ENCODE measurements at regions not wholly inside any gene's neighbourhood (a gene's known extent, or its start where the extent isn't known, plus 50 kb on each side); places are given as distances from the start of the nearest gene placed in this dataset.
"Not testable (repeated sequence)": the region's sequence is repeated elsewhere in the genome, so short reads cannot be mapped to it uniquely, and the experiment has no call there.

GRCh38 chr7:145350334-145350733, 514.5 kb upstream of the TPK1 start:
- BruUV-seq (replicated peaks) = no TSS peak
- in situ Hi-C loops (cut with MboI; ENCODE audit: low sequenced_read_pairs) = no loop called here
- ATAC-seq (ENCODE audit: low read depth) = no peak

GRCh38 chr7:145349452-145349851, 513.6 kb upstream of the TPK1 start:
- H3K36me3 ChIP-seq (ENCODE audit: control insufficient read depth, insufficient read depth, low read length); ATAC-seq (ENCODE audit: low read depth); H2AK5ac ChIP-seq (ENCODE audit: low read depth, low read length); H2BK120ac ChIP-seq (ENCODE audit: low read depth, low read length); H3K9ac ChIP-seq (ENCODE audit: low read depth, low read length); dilution Hi-C loops (cut with HindIII; ENCODE audit: low sequenced_read_pairs, unreplicated experiment); H3K4me1 ChIP-seq (ENCODE audit: control insufficient read depth, insufficient read depth, low read length); H3K4me3 ChIP-seq (ENCODE audit: insufficient read depth, low read depth, low read length); H3K56ac ChIP-seq (ENCODE audit: extremely low read depth, insufficient read depth, low read length); H2BK5ac ChIP-seq (ENCODE audit: low read depth, low read length, poor library complexity, severe bottlenecking); in situ Hi-C loops (cut with MboI; ENCODE audit: low sequenced_read_pairs); H2BK15ac ChIP-seq (ENCODE audit: low read depth, low read length); POLR2A ChIA-PET (ENCODE audit: unreplicated experiment); H3K14ac ChIP-seq (replicated peaks; ENCODE audit: low read depth, low read length); H3K9me3 ChIP-seq (ENCODE audit: control insufficient read depth, insufficient read depth, low read length); H2BK20ac ChIP-seq (ENCODE audit: low read depth, low read length); H3K18ac ChIP-seq (ENCODE audit: low read depth, low read length); H3K27ac ChIP-seq (ENCODE audit: insufficient read depth, low read length); H4K91ac ChIP-seq (ENCODE audit: insufficient read depth, low read depth, low read length); BruUV-seq (replicated peaks); H4K8ac ChIP-seq (ENCODE audit: low read depth in 2 of 2, low read length in 2 of 2); H3K4ac ChIP-seq (ENCODE audit: low read depth, low read length); CTCF ChIA-PET; H3K27me3 ChIP-seq (ENCODE audit: control insufficient read depth, insufficient read depth, low read length); H2AK9ac ChIP-seq (replicated peaks; ENCODE audit: low read depth, low read length, poor library complexity); H3K79me1 ChIP-seq (ENCODE audit: low read depth in 1 of 2, low read length in 2 of 2); H4K5ac ChIP-seq (ENCODE audit: low read depth, low read length); H2AFZ ChIP-seq (replicated peaks; ENCODE audit: low read length, poor library complexity); H3K23ac ChIP-seq (ENCODE audit: low read depth, low read length); DNase-seq; intact Hi-C loops (cut with micrococcal nuclease); H3K9me1 ChIP-seq (ENCODE audit: insufficient read depth, low read length); H4K20me1 ChIP-seq (ENCODE audit: insufficient read depth, low read length); H3K4me2 ChIP-seq (ENCODE audit: low read depth, low read length): not testable (repeated sequence)

More at GRCh38 chr7:145350334-145350733, 514.5 kb upstream of the TPK1 start:
- no peak overlapping the region for H4K91ac ChIP-seq (ENCODE audit: insufficient read depth, low read depth, low read length)
- no peak overlapping the region for H3K56ac ChIP-seq (ENCODE audit: extremely low read depth, insufficient read depth, low read length)
- H2AK9ac ChIP-seq (replicated peaks; ENCODE audit: low read depth, low read length, poor library complexity) = no peak overlapping the region
- no peak for DNase-seq
- H3K9me3 ChIP-seq (ENCODE audit: control insufficient read depth, insufficient read depth, low read length) = peaks cover 6% of the 10 kb centered on the region
- H3K18ac ChIP-seq (ENCODE audit: low read depth, low read length) = no peak overlapping the region
- H2AFZ ChIP-seq (replicated peaks; ENCODE audit: low read length, poor library complexity) = no peak overlapping the region
- no peaks in the 10 kb centered on the region for H3K27me3 ChIP-seq (ENCODE audit: control insufficient read depth, insufficient read depth, low read length)
- no peaks in the 10 kb centered on the region for H4K20me1 ChIP-seq (ENCODE audit: insufficient read depth, low read length)
- H2AK5ac ChIP-seq (ENCODE audit: low read depth, low read length) = no peak overlapping the region
- POLR2A ChIA-PET (ENCODE audit: unreplicated experiment) = no interaction called here
- no peak overlapping the region for H4K8ac ChIP-seq (ENCODE audit: low read depth in 2 of 2, low read length in 2 of 2)
- H2BK5ac ChIP-seq (ENCODE audit: low read depth, low read length, poor library complexity, severe bottlenecking) = no peak overlapping the region
- no peak overlapping the region for H2BK20ac ChIP-seq (ENCODE audit: low read depth, low read length)
- H3K4me2 ChIP-seq (ENCODE audit: low read depth, low read length) = no peak overlapping the region
- dilution Hi-C loops (cut with HindIII; ENCODE audit: low sequenced_read_pairs, unreplicated experiment) = no loop called here
- no CpG with 5 or more reads among the region's 3 CpGs for WGBS, 2 experiments (ENCODE audit: extremely low coverage in 2 of 2, insufficient read length in 1 of 2)
- TF ChIP-seq MAFK (IDR thresholded peaks at IDR 0.05; ENCODE audit: low read depth, low read length) (peak; percentile 63), CEBPB (IDR thresholded peaks at IDR 0.05; ENCODE audit: low read depth, low read length) (no peak)
- H3K4me1 ChIP-seq (ENCODE audit: control insufficient read depth, insufficient read depth, low read length) = no peaks in the 10 kb centered on the region
- H3K4me3 ChIP-seq (ENCODE audit: insufficient read depth, low read depth, low read length) = no peak overlapping the region
- H3K4ac ChIP-seq (ENCODE audit: low read depth, low read length) = no peak overlapping the region
- no peak overlapping the region for H3K27ac ChIP-seq (ENCODE audit: insufficient read depth, low read length)
- H3K36me3 ChIP-seq (ENCODE audit: control insufficient read depth, insufficient read depth, low read length) = no peaks in the 10 kb centered on the region
- H3K14ac ChIP-seq (replicated peaks; ENCODE audit: low read depth, low read length) = no peak overlapping the region
- no peak overlapping the region for H3K23ac ChIP-seq (ENCODE audit: low read depth, low read length)
- no peaks in the 10 kb centered on the region for H3K9me1 ChIP-seq (ENCODE audit: insufficient read depth, low read length)
- CTCF ChIA-PET = no interaction called here
- H4K5ac ChIP-seq (ENCODE audit: low read depth, low read length) = no peak overlapping the region
- intact Hi-C loops (cut with micrococcal nuclease) = no loop called here
- H2BK120ac ChIP-seq (ENCODE audit: low read depth, low read length) = no peak overlapping the region
- no peak overlapping the region for H3K9ac ChIP-seq (ENCODE audit: low read depth, low read length)
- no peak overlapping the region for H2BK15ac ChIP-seq (ENCODE audit: low read depth, low read length)
- H3K79me1 ChIP-seq (ENCODE audit: low read depth in 1 of 2, low read length in 2 of 2) = no peaks in the 10 kb centered on the region

Measured in IMR-90 (cell line).